ENCODE measurements at regions not wholly inside any gene's neighbourhood (a gene's known extent, or its start where the extent isn't known, plus 50 kb on each side); places are given as distances from the start of the nearest gene placed in this dataset.

- no peak for TF ChIP-seq CTCF (IDR thresholded peaks at IDR 0.05; ENCODE audit: control extremely low read depth, extremely low read depth)
- H3K9ac ChIP-seq (ENCODE audit: insufficient read depth in 1 of 2, low read length in 2 of 2): no peak overlapping the region
- WGBS, 2 donors: 87 to 89% methylated on average over 2 of the region's 2 CpGs
- ATAC-seq (ENCODE audit: insufficient read depth, low FRiP score): no peak
- peaks cover 0 to 5% (median 4%) of the 10 kb centered on the region in 5 donors for H3K4me1 ChIP-seq (ENCODE audit: control insufficient read depth in 5 of 5, insufficient read depth in 5 of 5, low read length in 5 of 5)
- H3K27ac ChIP-seq (ENCODE audit: low read depth in 1 of 2, low read length in 1 of 2): no peak overlapping the region
- peaks cover 0 to 1% (median 0%) of the 10 kb centered on the region in 4 donors for H3K9me3 ChIP-seq (ENCODE audit: control insufficient read depth in 4 of 4, insufficient read depth in 3 of 4, low read length in 3 of 4)
- no peaks in the 10 kb centered on the region for H3K27me3 ChIP-seq (ENCODE audit: control insufficient read depth in 3 of 3, insufficient read depth in 3 of 3, low read length in 2 of 3)
- H3K36me3 ChIP-seq (ENCODE audit: control insufficient read depth in 4 of 4, insufficient read depth in 4 of 4, low read length in 4 of 4): no peaks in the 10 kb centered on the region
- no peak overlapping the region for H3K4me3 ChIP-seq
- no peak for DNase-seq
Observed at GRCh38 chr6:15032015-15032414, 213.9 kb upstream of the JARID2 start.

GRCh38 chr6:15033850-15034203 lies 212.0 kb upstream of the JARID2 start:
- no peaks in the 10 kb centered on the region for H3K27me3 ChIP-seq (ENCODE audit: control insufficient read depth in 3 of 3, insufficient read depth in 3 of 3, low read length in 2 of 3)
- WGBS, 2 donors: 85 to 87% methylated on average over 10 of the region's 10 CpGs

GRCh38 chr6:15036690-15037245 lies 209.1 kb upstream of the JARID2 start:
- 56 to 73% methylated on average over 10 of the region's 10 CpGs for WGBS, 2 donors
- ATAC-seq (ENCODE audit: insufficient read depth, low FRiP score): no peak
- H3K9ac ChIP-seq (ENCODE audit: insufficient read depth in 1 of 2, low read length in 2 of 2): no peak overlapping the region

More at GRCh38 chr6:15033850-15034203, 212.0 kb upstream of the JARID2 start:
- DNase-seq (no peak), ATAC-seq (ENCODE audit: insufficient read depth, low FRiP score) (no peak)
- no peak overlapping the region for H3K27ac ChIP-seq (ENCODE audit: low read depth in 1 of 2, low read length in 1 of 2)
- H3K9me3 ChIP-seq (ENCODE audit: control insufficient read depth in 4 of 4, insufficient read depth in 3 of 4, low read length in 3 of 4): peaks cover 0 to 1% (median 0%) of the 10 kb centered on the region in 4 donors
- no peak overlapping the region for H3K9ac ChIP-seq (ENCODE audit: insufficient read depth in 1 of 2, low read length in 2 of 2)
- H3K4me3 ChIP-seq: no peak overlapping the region
- H3K4me1 ChIP-seq (ENCODE audit: control insufficient read depth in 5 of 5, insufficient read depth in 5 of 5, low read length in 5 of 5): peaks cover 0 to 6% (median 4%) of the 10 kb centered on the region in 5 donors
- no peaks in the 10 kb centered on the region for H3K36me3 ChIP-seq (ENCODE audit: control insufficient read depth in 4 of 4, insufficient read depth in 4 of 4, low read length in 4 of 4)
- no peak for TF ChIP-seq CTCF (IDR thresholded peaks at IDR 0.05; ENCODE audit: control extremely low read depth, extremely low read depth)

More at GRCh38 chr6:15036690-15037245, 209.1 kb upstream of the JARID2 start:
- H3K4me3 ChIP-seq: no peak overlapping the region
- peak overlapping the region in 1 of 2 donors; percentile 28 for H3K27ac ChIP-seq (ENCODE audit: low read depth in 1 of 2, low read length in 1 of 2)
- H3K9me3 ChIP-seq (ENCODE audit: control insufficient read depth in 4 of 4, insufficient read depth in 3 of 4, low read length in 3 of 4): no peaks in the 10 kb centered on the region
- H3K4me1 ChIP-seq (ENCODE audit: control insufficient read depth in 5 of 5, insufficient read depth in 5 of 5, low read length in 5 of 5): peaks cover 0 to 8% (median 4%) of the 10 kb centered on the region in 5 donors
- H3K36me3 ChIP-seq (ENCODE audit: control insufficient read depth in 4 of 4, insufficient read depth in 4 of 4, low read length in 4 of 4): no peaks in the 10 kb centered on the region
- no peak for TF ChIP-seq CTCF (IDR thresholded peaks at IDR 0.05; ENCODE audit: control extremely low read depth, extremely low read depth)
- no peaks in the 10 kb centered on the region for H3K27me3 ChIP-seq (ENCODE audit: control insufficient read depth in 3 of 3, insufficient read depth in 3 of 3, low read length in 2 of 3)
- DNase-seq: peak; percentile 30 to 39 (median 34)
